ENCODE measurements at regions not wholly inside any gene's neighbourhood (a gene's known extent, or its start where the extent isn't known, plus 50 kb on each side); places are given as distances from the start of the nearest gene placed in this dataset.
A peak's percentile ranks its signal among the peaks of the same experiment; 100 is the strongest.

DNA sequence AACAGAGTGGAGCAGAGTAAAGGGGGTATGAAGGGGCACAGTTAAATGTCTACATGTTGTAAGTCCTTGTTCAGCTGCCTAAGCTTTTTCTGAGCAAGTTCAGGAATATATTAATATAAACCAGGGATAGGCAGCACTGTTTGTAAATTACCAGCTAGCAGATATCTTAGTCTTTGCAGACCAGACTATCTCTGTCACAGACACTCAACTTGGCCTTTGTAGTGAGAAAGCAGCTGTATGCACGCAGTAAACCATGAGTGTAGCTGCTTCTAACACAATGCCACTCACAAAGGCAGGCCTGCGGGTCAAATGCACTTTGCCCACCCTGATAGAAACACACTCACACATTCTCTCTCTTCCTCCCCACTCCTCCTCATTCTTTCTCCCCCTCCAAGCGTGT is 1016.9 kb downstream of the UQCRFS1 start:
- 60 to 75% (median 66%) methylated on average over 3 of the region's 3 CpGs for WGBS, 4 donors
- DNase-seq = no peak

DNA sequence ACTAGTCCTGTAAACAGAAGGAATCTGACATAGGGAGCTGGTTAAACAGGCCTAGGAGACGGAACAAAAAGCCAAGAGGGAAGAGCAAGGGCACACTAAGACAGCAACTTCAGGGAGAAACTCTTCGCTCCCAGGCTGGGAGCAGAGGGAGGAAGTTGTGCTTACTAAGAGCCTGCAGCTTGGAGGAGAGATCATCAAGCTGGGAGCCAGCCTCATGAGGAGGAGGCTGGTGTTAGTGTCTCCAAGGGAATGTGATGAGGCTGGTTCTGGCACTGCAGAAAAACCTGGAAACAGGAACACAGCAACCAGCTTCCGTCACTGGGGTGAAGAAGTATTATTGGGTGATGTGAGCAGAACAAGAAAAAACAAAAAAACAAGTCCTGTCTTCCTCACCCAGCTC is 1027.3 kb downstream of the UQCRFS1 start:
- WGBS, 4 donors = 78 to 83% (median 80%) methylated on average over 3 of the region's 3 CpGs
- H3K36me3 ChIP-seq (replicated peaks in 1 of 2) = no peaks in the 10 kb centered on the region
- TF ChIP-seq, protein P1, sequence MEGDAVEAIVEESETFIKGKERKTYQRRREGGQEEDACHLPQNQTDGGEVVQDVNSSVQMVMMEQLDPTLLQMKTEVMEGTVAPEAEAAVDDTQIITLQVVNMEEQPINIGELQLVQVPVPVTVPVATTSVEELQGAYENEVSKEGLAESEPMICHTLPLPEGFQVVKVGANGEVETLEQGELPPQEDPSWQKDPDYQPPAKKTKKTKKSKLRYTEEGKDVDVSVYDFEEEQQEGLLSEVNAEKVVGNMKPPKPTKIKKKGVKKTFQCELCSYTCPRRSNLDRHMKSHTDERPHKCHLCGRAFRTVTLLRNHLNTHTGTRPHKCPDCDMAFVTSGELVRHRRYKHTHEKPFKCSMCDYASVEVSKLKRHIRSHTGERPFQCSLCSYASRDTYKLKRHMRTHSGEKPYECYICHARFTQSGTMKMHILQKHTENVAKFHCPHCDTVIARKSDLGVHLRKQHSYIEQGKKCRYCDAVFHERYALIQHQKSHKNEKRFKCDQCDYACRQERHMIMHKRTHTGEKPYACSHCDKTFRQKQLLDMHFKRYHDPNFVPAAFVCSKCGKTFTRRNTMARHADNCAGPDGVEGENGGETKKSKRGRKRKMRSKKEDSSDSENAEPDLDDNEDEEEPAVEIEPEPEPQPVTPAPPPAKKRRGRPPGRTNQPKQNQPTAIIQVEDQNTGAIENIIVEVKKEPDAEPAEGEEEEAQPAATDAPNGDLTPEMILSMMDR (IDR thresholded peaks at IDR 0.05) = no peak
- no peak for TF ChIP-seq POLR2A (IDR thresholded peaks at IDR 0.05)
- DNase-seq = no peak
- H3K4me3 ChIP-seq = no peak overlapping the region
- peaks cover 0 to 7% of the 10 kb centered on the region in 2 donors for H3K4me1 ChIP-seq (replicated peaks in 1 of 2)
- H3K9me3 ChIP-seq (replicated peaks in 1 of 3) = no peaks in the 10 kb centered on the region
- intact Hi-C loops (cut with DNase I) = no loop called here
- H3K27me3 ChIP-seq = no peaks in the 10 kb centered on the region
- H3K27ac ChIP-seq = no peak overlapping the region

More for the DNA sequence above, 1016.9 kb downstream of the UQCRFS1 start:
- no peak for TF ChIP-seq POLR2A (IDR thresholded peaks at IDR 0.05)
- TF ChIP-seq, protein P1 (IDR thresholded peaks at IDR 0.05) = no peak
- no peaks in the 10 kb centered on the region for H3K27me3 ChIP-seq
- no peaks in the 10 kb centered on the region for H3K4me1 ChIP-seq (replicated peaks in 1 of 2)
- no peak overlapping the region for H3K4me3 ChIP-seq
- no peak overlapping the region for H3K27ac ChIP-seq
- no peaks in the 10 kb centered on the region for H3K9me3 ChIP-seq (replicated peaks in 1 of 3)
- intact Hi-C loops (cut with DNase I) = no loop called here
- no peaks in the 10 kb centered on the region for H3K36me3 ChIP-seq (replicated peaks in 1 of 2)

DNA sequence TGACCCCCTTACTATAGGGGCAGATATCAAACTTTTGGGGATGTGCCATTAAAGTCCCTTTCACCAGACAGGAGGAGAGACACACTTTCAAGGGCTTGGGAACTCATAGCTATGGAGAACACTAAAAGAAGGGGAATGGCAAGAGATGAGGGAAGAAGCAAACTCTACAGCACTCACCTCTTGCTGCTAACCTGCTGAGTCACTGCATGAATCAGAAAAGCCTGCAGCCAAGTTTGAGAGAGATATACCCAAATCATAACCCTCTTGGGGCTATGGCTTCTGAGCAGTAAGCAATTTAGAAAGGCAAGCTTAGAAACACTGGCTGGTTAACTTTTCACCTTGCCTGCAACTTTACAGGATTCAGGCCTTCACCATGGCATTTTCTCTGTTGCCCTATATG is 1028.0 kb downstream of the UQCRFS1 start:
- DNase-seq = peak in 6 of 7 donors; percentile 18 to 36 (median 30)
- peaks cover 0 to 7% of the 10 kb centered on the region in 2 donors for H3K4me1 ChIP-seq (replicated peaks in 1 of 2)
- no peak overlapping the region for H3K4me3 ChIP-seq
- no peaks in the 10 kb centered on the region for H3K27me3 ChIP-seq
- intact Hi-C loops (cut with DNase I) = no loop called here
- H3K27ac ChIP-seq = no peak overlapping the region
- no peak for TF ChIP-seq POLR2A (IDR thresholded peaks at IDR 0.05)
- TF ChIP-seq, protein P1 (IDR thresholded peaks at IDR 0.05) = no peak
- H3K9me3 ChIP-seq (replicated peaks in 1 of 3) = no peaks in the 10 kb centered on the region
- H3K36me3 ChIP-seq (replicated peaks in 1 of 2) = no peaks in the 10 kb centered on the region

DNA sequence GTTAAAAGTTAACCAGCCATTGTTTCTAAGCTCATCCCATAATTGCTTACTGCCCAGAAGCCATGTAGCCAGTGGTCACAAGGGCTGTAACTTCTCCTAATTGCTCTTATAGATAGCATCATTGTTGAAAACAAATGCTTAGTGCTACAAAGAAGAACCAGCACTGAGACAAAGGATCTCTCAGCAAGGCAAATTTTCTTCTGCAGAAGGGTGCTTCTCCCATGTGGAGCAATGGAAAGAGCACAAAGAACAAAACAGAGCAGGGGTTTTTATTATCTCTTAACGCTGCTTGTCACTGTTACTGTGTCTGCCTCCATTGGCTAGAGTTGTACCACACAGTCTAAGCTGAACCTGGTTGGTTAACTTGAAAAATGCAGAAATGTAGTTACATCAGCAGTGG is 1036.8 kb downstream of the UQCRFS1 start:
- no peak for DNase-seq
- H3K27ac ChIP-seq = no peak overlapping the region
- H3K27me3 ChIP-seq = no peaks in the 10 kb centered on the region
- WGBS, 4 donors = 0 to 84% (median 26%) methylated on average over 1 of the region's 1 CpG
- intact Hi-C loops (cut with DNase I) = no loop called here
- H3K4me1 ChIP-seq (replicated peaks in 1 of 2) = no peaks in the 10 kb centered on the region
- no peak overlapping the region for H3K4me3 ChIP-seq
- no peaks in the 10 kb centered on the region for H3K9me3 ChIP-seq (replicated peaks in 1 of 3)
- TF ChIP-seq, protein P1 (IDR thresholded peaks at IDR 0.05) = no peak
- no peak for TF ChIP-seq POLR2A (IDR thresholded peaks at IDR 0.05)
- H3K36me3 ChIP-seq (replicated peaks in 1 of 2) = no peaks in the 10 kb centered on the region
